GM19239 (cell line): ENCODE measurements at regions not wholly inside any gene's neighbourhood (a gene's known extent, or its start where the extent isn't known, plus 50 kb on each side); places are given as distances from the start of the nearest gene placed in this dataset.
"Not testable (repeated sequence)": the region's sequence is repeated elsewhere in the genome, so short reads cannot be mapped to it uniquely, and the experiment has no call there.

Experiments
- DNase-seq: peaks from one replicate; pipeline ENCODE4 v3.0.0; 2011; ENCODE audit warnings: low spot score; ENCODE audit not compliant: insufficient read length
- FAIRE-seq: peaks from 2 replicates; lab custom pipeline; 2011; peaks lifted over from hg19 to GRCh38; lab: Jason Lieb, UNC

GRCh38 chr5:39652481-39652880, 227.7 kb upstream of the DAB2 start:
- not testable (repeated sequence) for DNase-seq, FAIRE-seq

- FAIRE-seq (no peak), DNase-seq (no peak)
Observed at GRCh38 chr5:39652036-39652435, 227.3 kb upstream of the DAB2 start.

- DNase-seq (no peak), FAIRE-seq (peak; percentile 37)
Observed at GRCh38 chr5:39650008-39650762, 225.4 kb upstream of the DAB2 start.

GRCh38 chr5:39648848-39649227, 224.1 kb upstream of the DAB2 start:
- DNase-seq (no peak), FAIRE-seq (no peak)

GRCh38 chr5:39648085-39648847, 223.5 kb upstream of the DAB2 start:
- FAIRE-seq = no peak
- DNase-seq = no peak

- FAIRE-seq = peak; percentile 11
- no peak for DNase-seq
Observed at GRCh38 chr5:39640552-39640951, 215.8 kb upstream of the DAB2 start.

- DNase-seq = no peak
- peak; percentile 47 for FAIRE-seq
Observed at GRCh38 chr5:39639618-39640089, 214.9 kb upstream of the DAB2 start.

GRCh38 chr5:39638813-39639212, 214.0 kb upstream of the DAB2 start:
- FAIRE-seq (no peak), DNase-seq (no peak)

- DNase-seq = no peak
- no peak for FAIRE-seq
Observed at GRCh38 chr5:39633057-39633456, 208.3 kb upstream of the DAB2 start.

GRCh38 chr5:39631958-39632357, 207.2 kb upstream of the DAB2 start:
- DNase-seq (no peak), FAIRE-seq (no peak)

GRCh38 chr5:39629946-39630345, 205.2 kb upstream of the DAB2 start:
- DNase-seq (no peak), FAIRE-seq (no peak)

- FAIRE-seq (no peak), DNase-seq (no peak)
Observed at GRCh38 chr5:39628348-39628747, 203.6 kb upstream of the DAB2 start.

GRCh38 chr5:39624890-39625289, 200.1 kb upstream of the DAB2 start:
- FAIRE-seq (no peak), DNase-seq (no peak)

- peak; percentile 68 for FAIRE-seq
- DNase-seq = no peak
Observed at GRCh38 chr5:39624268-39624886, 199.6 kb upstream of the DAB2 start.

- no peak for FAIRE-seq
Observed at GRCh38 chr5:39623291-39623865, 198.6 kb upstream of the DAB2 start.

GRCh38 chr5:39622281-39622680, 197.5 kb upstream of the DAB2 start:
- DNase-seq (no peak), FAIRE-seq (no peak)

More at GRCh38 chr5:39623291-39623865, 198.6 kb upstream of the DAB2 start:
- DNase-seq = no peak

- DNase-seq = no peak
- no peak for FAIRE-seq
Observed at GRCh38 chr5:39619168-39619818, 194.5 kb upstream of the DAB2 start.

- FAIRE-seq (no peak), DNase-seq (no peak)
Observed at GRCh38 chr5:39618391-39618790, 193.6 kb upstream of the DAB2 start.

GRCh38 chr5:39616131-39616530, 191.4 kb upstream of the DAB2 start:
- no peak for FAIRE-seq
- DNase-seq = no peak

- FAIRE-seq, DNase-seq: not testable (repeated sequence)
Observed at GRCh38 chr5:39611076-39611475, 186.3 kb upstream of the DAB2 start.
